ENCODE measurements at regions not wholly inside any gene's neighbourhood (a gene's known extent, or its start where the extent isn't known, plus 50 kb on each side); places are given as distances from the start of the nearest gene placed in this dataset.

DNA sequence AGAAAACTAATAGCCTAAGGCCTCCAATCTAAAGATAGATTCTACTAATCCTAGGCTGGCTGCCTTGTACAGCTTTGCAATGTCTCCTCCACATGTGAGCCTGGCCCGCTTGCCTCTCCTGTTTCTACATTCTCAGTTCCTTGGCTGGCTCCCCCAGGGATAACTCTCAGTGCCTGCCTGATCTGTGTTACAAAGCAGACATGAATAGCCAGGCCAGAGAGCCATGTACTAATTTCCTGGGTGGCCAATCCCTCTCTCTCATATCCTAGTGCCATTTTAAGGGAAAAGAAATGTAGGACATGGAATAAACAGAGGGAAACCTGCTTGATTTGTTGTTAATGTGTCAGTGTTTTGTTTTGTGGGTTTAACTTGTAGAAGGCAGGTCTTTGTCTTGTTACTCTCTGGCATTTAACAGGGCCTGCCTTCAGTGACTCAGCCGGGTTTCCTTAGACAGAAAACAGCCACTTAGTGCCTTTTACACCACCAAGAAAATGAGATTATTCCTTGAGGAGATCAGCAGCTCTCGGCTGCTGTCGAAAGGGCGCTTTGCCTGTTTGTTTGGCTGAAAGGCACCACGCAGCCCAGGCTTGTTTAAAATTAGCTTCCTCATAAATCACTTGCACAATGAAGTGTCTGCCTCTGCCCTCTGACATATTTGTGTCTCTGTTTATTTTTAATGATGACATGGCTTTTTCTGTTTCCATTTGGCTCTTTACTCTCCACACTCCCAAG is 702.7 kb downstream of the MAFB start:
- no peak for DNase-seq (ENCODE audit: low spot score)
- TF ChIP-seq, protein P1, sequence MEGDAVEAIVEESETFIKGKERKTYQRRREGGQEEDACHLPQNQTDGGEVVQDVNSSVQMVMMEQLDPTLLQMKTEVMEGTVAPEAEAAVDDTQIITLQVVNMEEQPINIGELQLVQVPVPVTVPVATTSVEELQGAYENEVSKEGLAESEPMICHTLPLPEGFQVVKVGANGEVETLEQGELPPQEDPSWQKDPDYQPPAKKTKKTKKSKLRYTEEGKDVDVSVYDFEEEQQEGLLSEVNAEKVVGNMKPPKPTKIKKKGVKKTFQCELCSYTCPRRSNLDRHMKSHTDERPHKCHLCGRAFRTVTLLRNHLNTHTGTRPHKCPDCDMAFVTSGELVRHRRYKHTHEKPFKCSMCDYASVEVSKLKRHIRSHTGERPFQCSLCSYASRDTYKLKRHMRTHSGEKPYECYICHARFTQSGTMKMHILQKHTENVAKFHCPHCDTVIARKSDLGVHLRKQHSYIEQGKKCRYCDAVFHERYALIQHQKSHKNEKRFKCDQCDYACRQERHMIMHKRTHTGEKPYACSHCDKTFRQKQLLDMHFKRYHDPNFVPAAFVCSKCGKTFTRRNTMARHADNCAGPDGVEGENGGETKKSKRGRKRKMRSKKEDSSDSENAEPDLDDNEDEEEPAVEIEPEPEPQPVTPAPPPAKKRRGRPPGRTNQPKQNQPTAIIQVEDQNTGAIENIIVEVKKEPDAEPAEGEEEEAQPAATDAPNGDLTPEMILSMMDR (IDR thresholded peaks at IDR 0.05; ENCODE audit: extremely low read depth, missing control alignments), result no peak

DNA sequence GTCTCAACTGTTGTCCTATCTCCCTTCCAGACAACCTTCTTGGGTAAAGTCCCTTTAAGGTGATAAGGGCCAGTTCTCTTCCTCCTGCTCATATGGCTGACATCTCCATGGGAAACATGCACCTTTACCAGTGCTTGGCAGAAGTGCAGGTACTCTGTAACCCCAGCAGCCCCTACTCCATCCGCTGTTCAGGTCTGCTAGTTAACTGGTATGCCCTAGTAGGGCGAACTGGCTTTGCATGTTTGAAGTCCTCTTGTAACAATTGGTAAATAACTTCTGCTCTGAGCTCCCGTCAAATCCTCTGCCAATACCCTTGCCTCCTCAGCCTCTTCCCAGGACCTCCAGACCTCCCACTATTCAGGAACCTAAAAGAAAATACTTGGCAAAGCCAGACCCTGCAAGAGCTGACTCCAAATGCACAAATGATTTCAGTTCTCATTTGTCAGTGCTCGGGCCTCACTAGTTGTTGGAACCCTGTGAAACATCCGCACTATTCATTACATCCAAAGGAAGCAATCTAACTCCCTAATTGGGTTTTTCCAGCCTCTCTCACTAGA is 703.7 kb downstream of the MAFB start:
- no peak for DNase-seq (ENCODE audit: low spot score)
- TF ChIP-seq, protein P1 (IDR thresholded peaks at IDR 0.05; ENCODE audit: extremely low read depth, missing control alignments), result no peak

DNA sequence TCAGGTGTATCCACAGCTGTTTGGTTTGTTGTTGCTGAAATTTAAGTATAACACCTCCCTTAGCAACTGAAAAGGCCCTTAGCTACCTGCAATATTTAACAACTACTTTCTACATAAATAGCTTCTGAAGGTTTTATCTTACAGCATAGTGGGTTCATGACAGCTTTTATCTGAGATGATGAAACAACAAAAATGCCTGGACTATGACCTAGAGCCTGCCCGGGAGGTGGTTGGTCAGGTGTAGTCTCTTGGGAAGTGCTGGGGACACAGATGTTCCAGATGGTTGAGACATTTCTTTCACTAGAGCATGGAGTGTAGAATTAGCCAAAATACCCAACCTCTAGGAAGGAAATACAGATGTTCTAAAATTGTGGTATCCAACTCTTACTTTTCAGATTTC is 705.4 kb downstream of the MAFB start:
- TF ChIP-seq, protein P1 (IDR thresholded peaks at IDR 0.05; ENCODE audit: extremely low read depth, missing control alignments), result no peak

DNA sequence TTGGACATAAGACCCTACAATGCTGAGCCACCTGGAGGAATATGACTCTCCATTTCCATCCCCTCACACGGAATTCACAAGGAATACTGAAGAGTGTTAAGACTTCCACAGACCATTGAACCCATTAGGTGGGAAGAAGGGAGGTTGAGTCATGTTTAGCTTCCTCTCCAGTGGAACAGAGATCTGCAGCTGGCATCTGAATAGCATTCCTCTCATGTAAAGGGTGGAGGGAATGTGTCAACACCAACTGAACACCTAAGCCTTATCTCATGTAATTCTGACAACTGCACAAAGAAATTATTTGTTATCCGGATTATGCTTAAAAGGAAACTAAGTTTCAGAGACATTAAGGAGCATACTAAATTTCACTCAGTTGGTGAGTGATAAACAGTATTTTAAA is 705.9 kb downstream of the MAFB start:
- DNase-seq (ENCODE audit: low spot score), result no peak
- TF ChIP-seq, protein P1 (IDR thresholded peaks at IDR 0.05; ENCODE audit: extremely low read depth, missing control alignments), result no peak

More for the DNA sequence above, 705.4 kb downstream of the MAFB start:
- DNase-seq (ENCODE audit: low spot score), result no peak

DNA sequence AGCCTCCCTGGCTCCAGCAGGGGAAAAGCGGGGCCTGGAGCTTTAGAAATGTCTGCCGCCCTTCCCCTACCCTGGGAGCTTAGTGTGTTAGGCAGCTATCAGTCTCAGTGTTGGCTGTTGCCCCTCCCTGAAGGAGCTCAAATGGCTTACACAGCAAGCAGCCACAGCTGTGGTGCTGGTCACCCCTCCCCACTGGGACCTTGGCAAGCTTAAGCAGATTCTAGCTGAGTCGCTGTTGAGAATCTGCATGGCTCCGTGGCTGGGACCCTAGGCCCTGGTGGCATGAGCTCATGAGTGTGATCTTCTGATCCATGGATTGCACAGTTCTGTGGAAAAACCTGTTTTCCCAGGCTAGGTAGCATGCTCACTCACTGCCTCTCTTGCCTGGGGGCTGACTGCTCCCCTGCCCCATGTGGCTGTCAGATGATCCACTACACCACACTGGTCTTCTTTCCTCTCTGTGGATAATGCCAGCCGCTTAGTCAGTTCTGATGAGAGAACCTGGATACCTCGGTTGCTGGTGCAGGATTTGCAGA is 714.0 kb downstream of the MAFB start:
- TF ChIP-seq, protein P1 (IDR thresholded peaks at IDR 0.05; ENCODE audit: extremely low read depth, missing control alignments), result no peak
- no peak for DNase-seq (ENCODE audit: low spot score)

DNA sequence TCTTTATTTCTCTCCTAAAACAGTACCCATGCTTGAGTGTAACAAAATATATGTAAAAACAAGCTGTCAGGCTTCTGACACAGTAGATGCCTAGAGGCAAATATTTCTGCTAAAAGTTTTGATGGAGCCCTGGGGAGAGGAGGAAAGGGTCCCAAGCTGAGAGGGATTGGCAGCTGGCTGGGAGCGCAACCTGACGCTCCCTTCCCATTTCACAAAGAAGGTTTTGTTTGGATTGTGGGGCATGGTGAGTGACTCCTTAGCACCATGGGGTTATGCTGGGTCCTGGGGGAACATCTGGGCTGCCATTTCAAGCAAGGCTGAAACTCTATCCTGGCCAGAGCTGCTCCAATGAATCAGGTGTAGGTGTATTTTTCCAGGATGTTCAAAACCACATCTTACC is 720.5 kb downstream of the MAFB start:
- TF ChIP-seq, protein P1 (IDR thresholded peaks at IDR 0.05; ENCODE audit: extremely low read depth, missing control alignments), result no peak
- DNase-seq (ENCODE audit: low spot score), result no peak

DNA sequence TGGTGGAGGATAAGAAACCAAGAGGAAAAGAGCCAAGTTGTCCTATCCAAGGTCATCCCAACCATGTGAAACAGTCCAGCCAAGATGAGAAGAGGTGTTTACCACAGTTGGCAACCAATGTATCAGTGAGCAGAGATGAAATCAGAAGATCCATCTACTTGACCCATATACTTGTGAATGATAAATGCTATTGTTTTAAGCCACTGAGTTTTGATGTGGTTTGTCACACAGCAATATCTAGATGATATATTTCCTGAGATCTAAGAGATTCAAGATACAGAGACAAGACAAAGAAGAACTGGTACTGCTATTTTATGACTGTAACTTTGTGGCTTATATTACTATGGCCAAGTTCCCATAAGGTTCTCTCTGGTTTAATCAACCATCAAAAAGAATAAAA is 721.2 kb downstream of the MAFB start:
- DNase-seq (ENCODE audit: low spot score), result no peak
- TF ChIP-seq, protein P1 (IDR thresholded peaks at IDR 0.05; ENCODE audit: extremely low read depth, missing control alignments), result no peak
